SK-N-SH treated with all-trans-retinoic acid at 6 μM for 48 hours (cell line): ENCODE measurements at regions not wholly inside any gene's neighbourhood (a gene's known extent, or its start where the extent isn't known, plus 50 kb on each side); places are given as distances from the start of the nearest gene placed in this dataset.

Experiments used
- ATAC-seq: fragments of 200-7000 bp; cut with Tn5 transposase; 3 replicates; pipeline ENCODE4 v1.9.1; 2020; ENCODE audit warnings: mild to moderate bottlenecking, moderate library complexity
- CSDC2 ChIP-seq: fragments of 250-450 bp; sonication (Bioruptor Pico); IDR thresholded peaks from 2 replicates; pipeline ENCODE4 v1.5.0; 2020; ENCODE audit warnings: mild to moderate bottlenecking, moderate library complexity
- ESRRG ChIP-seq: fragments of 250-450 bp; sonication (Bioruptor Pico); IDR thresholded peaks from 2 replicates; pipeline ENCODE4 v1.6.1; 2021; ENCODE audit warnings: mild to moderate bottlenecking
- GLIS3 ChIP-seq: fragments of 250-450 bp; sonication (Bioruptor Pico); IDR thresholded peaks from 2 replicates; pipeline ENCODE4 v1.5.0; 2020; ENCODE audit warnings: mild to moderate bottlenecking, moderate library complexity
- ISL1 ChIP-seq: fragments of 250-450 bp; sonication (Bioruptor Pico); IDR thresholded peaks from 2 replicates; pipeline ENCODE4 v2.1.2; 2022; ENCODE audit warnings: mild to moderate bottlenecking, moderate library complexity
- OSR1 ChIP-seq: fragments of 250-450 bp; sonication (Bioruptor Pico); IDR thresholded peaks from 2 replicates; pipeline ENCODE4 v1.8.0; 2022; ENCODE audit warnings: moderate library complexity, mild to moderate bottlenecking, inconsistent platforms
- SNAI2 ChIP-seq: fragments of 250-450 bp; sonication (Bioruptor Pico); IDR thresholded peaks from 2 replicates; pipeline ENCODE4 v1.5.0; 2020; ENCODE audit warnings: mild to moderate bottlenecking, moderate library complexity
- ZC3H10 ChIP-seq: fragments of 250-450 bp; sonication (Bioruptor Pico); IDR thresholded peaks from 2 replicates; pipeline ENCODE4 v1.5.1; 2021; ENCODE audit warnings: mild to moderate bottlenecking, moderate library complexity
- ZFP3 ChIP-seq: fragments of 250-450 bp; sonication (Bioruptor Pico); IDR thresholded peaks from 2 replicates; pipeline ENCODE4 v1.5.0; 2020; ENCODE audit warnings: mild to moderate bottlenecking, moderate library complexity
- ZFP30 ChIP-seq: fragments of 450-650 bp; formaldehyde crosslinking; IDR thresholded peaks from 2 replicates; pipeline ENCODE4 v1.5.0; 2022; ENCODE audit warnings: mild to moderate bottlenecking, moderate library complexity
- ZNF70 ChIP-seq: fragments of 450-650 bp; formaldehyde crosslinking; IDR thresholded peaks from 2 replicates; pipeline ENCODE4 v1.5.0; 2020; ENCODE audit warnings: mild to moderate bottlenecking, moderate library complexity
- TF ChIP-seq, protein P1 (sequence below): fragments of 250-450 bp; sonication (Bioruptor Pico); IDR thresholded peaks from 2 replicates; pipeline ENCODE4 v1.8.0; 2021; ENCODE audit warnings: low read depth, mild to moderate bottlenecking, moderate library complexity, borderline replicate concordance
- TF ChIP-seq, protein P2 (sequence below): fragments of 250-450 bp; sonication (Bioruptor Pico); IDR thresholded peaks from 2 replicates; pipeline ENCODE4 v1.8.0; 2020; ENCODE audit warnings: mild to moderate bottlenecking, moderate library complexity, borderline replicate concordance
- TF ChIP-seq, protein P3 (sequence below): fragments of 250-450 bp; sonication (Bioruptor Pico); IDR thresholded peaks from 2 replicates; pipeline ENCODE4 v1.5.1; 2021; ENCODE audit warnings: mild to moderate bottlenecking, moderate library complexity
- TF ChIP-seq, protein P4 (sequence below): fragments of 250-450 bp; sonication (Bioruptor Pico); IDR thresholded peaks from 2 replicates; pipeline ENCODE4 v1.5.1; 2020; ENCODE audit warnings: low read depth, mild to moderate bottlenecking, moderate library complexity
- TF ChIP-seq, protein P5 (sequence below): fragments of 250-450 bp; sonication (Bioruptor Pico); IDR thresholded peaks from 2 replicates; pipeline ENCODE4 v1.5.0; 2020; ENCODE audit warnings: mild to moderate bottlenecking, moderate library complexity

DNA sequence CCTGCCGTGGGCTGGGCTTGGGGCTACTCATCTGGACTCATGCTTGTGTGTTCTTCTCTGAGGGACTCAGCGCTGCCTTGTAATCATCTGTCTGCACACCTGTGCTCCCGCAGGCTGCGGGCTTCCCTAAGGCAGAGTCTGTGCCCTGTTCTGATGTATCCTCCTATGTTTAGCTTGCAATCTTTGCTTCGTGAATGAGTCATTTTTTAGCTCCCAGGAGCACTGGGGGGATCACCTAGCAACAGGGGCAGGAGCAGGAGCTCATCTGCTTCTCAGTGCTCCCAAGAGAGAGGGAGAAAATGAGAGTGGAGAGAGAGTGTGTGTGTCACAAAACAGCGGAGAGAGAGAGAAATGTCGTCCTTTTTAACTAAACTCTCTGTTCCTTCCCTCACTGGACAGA is 202.4 kb upstream of the ZNF618 start:
- TF ChIP-seq, protein P1, sequence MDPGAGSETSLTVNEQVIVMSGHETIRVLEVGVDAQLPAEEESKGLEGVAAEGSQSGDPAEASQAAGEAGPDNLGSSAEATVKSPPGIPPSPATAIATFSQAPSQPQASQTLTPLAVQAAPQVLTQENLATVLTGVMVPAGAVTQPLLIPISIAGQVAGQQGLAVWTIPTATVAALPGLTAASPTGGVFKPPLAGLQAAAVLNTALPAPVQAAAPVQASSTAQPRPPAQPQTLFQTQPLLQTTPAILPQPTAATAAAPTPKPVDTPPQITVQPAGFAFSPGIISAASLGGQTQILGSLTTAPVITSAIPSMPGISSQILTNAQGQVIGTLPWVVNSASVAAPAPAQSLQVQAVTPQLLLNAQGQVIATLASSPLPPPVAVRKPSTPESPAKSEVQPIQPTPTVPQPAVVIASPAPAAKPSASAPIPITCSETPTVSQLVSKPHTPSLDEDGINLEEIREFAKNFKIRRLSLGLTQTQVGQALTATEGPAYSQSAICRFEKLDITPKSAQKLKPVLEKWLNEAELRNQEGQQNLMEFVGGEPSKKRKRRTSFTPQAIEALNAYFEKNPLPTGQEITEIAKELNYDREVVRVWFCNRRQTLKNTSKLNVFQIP (CRISPR knock-in tag): no peak
- TF ChIP-seq SNAI2 (CRISPR knock-in tag) (no peak), ZFP30 (CRISPR knock-in tag) (no peak), OSR1 (CRISPR knock-in tag) (no peak), GLIS3 (CRISPR knock-in tag) (no peak), ZC3H10 (CRISPR knock-in tag) (no peak)
- TF ChIP-seq, protein P2, sequence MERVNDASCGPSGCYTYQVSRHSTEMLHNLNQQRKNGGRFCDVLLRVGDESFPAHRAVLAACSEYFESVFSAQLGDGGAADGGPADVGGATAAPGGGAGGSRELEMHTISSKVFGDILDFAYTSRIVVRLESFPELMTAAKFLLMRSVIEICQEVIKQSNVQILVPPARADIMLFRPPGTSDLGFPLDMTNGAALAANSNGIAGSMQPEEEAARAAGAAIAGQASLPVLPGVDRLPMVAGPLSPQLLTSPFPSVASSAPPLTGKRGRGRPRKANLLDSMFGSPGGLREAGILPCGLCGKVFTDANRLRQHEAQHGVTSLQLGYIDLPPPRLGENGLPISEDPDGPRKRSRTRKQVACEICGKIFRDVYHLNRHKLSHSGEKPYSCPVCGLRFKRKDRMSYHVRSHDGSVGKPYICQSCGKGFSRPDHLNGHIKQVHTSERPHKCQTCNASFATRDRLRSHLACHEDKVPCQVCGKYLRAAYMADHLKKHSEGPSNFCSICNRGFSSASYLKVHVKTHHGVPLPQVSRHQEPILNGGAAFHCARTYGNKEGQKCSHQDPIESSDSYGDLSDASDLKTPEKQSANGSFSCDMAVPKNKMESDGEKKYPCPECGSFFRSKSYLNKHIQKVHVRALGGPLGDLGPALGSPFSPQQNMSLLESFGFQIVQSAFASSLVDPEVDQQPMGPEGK: no peak
- ATAC-seq: peak; percentile 21

DNA sequence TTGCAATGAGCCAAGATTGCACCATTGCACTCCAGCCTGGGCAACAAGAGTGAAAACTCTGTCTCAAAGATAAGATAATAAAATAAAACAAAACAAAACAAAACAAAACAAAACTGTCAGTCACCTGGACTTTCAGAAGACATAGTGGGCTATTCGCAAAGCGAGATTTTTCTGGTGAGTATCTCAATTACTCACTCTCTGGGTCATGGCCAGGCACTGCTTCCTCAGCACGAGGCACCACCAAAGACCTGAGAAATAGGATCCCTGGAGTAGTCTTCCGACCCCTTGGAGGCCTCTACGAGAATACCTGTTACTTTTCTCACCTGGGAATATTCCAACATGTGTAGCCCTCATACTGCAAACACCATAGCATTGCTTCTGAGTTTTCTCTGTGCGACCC is 201.7 kb upstream of the ZNF618 start:
- peak; percentile 33; the same call in 1 of the 3 replicates for ATAC-seq
- TF ChIP-seq, protein P3, sequence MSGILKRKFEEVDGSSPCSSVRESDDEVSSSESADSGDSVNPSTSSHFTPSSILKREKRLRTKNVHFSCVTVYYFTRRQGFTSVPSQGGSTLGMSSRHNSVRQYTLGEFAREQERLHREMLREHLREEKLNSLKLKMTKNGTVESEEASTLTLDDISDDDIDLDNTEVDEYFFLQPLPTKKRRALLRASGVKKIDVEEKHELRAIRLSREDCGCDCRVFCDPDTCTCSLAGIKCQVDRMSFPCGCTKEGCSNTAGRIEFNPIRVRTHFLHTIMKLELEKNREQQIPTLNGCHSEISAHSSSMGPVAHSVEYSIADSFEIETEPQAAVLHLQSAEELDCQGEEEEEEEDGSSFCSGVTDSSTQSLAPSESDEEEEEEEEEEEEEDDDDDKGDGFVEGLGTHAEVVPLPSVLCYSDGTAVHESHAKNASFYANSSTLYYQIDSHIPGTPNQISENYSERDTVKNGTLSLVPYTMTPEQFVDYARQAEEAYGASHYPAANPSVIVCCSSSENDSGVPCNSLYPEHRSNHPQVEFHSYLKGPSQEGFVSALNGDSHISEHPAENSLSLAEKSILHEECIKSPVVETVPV (CRISPR knock-in tag): no peak
- TF ChIP-seq ZNF70 (CRISPR knock-in tag) (no peak), CSDC2 (no peak), ZC3H10 (CRISPR knock-in tag) (no peak), ESRRG (no peak), ISL1 (CRISPR knock-in tag) (no peak), ZFP3 (CRISPR knock-in tag) (no peak)
- TF ChIP-seq, protein P2: no peak
- TF ChIP-seq, protein P4, sequence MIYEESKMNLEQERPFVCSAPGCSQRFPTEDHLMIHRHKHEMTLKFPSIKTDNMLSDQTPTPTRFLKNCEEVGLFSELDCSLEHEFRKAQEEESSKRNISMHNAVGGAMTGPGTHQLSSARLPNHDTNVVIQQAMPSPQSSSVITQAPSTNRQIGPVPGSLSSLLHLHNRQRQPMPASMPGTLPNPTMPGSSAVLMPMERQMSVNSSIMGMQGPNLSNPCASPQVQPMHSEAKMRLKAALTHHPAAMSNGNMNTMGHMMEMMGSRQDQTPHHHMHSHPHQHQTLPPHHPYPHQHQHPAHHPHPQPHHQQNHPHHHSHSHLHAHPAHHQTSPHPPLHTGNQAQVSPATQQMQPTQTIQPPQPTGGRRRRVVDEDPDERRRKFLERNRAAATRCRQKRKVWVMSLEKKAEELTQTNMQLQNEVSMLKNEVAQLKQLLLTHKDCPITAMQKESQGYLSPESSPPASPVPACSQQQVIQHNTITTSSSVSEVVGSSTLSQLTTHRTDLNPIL (CRISPR knock-in tag): no peak

DNA sequence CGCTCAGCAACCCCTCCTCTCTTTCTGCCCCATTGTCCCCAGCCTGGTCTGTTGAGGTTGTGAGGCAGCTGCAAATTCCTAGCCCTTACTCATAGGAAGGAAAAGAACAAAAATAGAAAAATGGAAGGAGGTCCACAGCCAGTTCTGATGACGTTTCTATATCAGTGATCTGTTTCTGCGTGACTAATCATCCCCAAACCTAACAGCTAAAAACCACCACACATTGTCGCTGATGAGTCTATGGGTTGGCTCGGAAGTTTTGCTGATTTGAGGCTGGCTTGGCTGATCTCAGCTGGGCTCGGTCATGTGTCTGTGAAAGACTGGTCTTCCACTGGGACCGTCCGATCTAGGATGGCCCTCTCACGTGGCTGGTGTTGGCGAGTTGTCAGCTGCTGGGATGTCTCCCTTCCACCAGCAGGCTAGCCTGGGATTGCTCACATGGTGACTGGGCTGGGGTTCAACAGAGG is 200.6 kb upstream of the ZNF618 start:
- ATAC-seq: peak; percentile 82
- TF ChIP-seq, protein P1 (CRISPR knock-in tag): no peak

DNA sequence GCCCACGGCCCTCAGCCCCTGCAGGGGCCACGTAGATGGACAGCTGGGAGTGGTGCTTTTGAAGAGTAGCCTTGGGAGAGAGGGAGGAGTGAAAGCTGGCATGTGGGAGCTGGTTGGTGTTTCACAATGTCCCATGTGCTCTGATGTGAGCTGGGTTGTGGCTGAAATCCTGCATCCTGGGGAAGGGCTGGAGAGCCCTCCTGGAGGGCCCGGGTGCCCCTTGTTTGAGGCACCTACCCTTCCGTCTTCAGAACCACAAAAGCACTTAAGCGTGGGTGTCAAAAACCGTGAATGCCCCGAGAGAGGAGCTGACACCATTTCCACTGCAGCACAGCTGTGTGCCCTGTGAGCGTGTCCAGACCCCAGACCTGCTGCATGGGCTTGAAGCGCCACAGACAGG is 199.1 kb upstream of the ZNF618 start:
- ATAC-seq: peak; percentile 3; the same call in 1 of the 3 replicates
- TF ChIP-seq, protein P1 (CRISPR knock-in tag): no peak
- TF ChIP-seq, protein P3 (CRISPR knock-in tag): no peak
- TF ChIP-seq, protein P5, sequence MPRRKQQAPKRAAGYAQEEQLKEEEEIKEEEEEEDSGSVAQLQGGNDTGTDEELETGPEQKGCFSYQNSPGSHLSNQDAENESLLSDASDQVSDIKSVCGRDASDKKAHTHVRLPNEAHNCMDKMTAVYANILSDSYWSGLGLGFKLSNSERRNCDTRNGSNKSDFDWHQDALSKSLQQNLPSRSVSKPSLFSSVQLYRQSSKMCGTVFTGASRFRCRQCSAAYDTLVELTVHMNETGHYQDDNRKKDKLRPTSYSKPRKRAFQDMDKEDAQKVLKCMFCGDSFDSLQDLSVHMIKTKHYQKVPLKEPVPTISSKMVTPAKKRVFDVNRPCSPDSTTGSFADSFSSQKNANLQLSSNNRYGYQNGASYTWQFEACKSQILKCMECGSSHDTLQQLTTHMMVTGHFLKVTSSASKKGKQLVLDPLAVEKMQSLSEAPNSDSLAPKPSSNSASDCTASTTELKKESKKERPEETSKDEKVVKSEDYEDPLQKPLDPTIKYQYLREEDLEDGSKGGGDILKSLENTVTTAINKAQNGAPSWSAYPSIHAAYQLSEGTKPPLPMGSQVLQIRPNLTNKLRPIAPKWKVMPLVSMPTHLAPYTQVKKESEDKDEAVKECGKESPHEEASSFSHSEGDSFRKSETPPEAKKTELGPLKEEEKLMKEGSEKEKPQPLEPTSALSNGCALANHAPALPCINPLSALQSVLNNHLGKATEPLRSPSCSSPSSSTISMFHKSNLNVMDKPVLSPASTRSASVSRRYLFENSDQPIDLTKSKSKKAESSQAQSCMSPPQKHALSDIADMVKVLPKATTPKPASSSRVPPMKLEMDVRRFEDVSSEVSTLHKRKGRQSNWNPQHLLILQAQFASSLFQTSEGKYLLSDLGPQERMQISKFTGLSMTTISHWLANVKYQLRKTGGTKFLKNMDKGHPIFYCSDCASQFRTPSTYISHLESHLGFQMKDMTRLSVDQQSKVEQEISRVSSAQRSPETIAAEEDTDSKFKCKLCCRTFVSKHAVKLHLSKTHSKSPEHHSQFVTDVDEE: no peak
- TF ChIP-seq GLIS3 (CRISPR knock-in tag): no peak
